ENCODE measurements at regions not wholly inside any gene's neighbourhood (a gene's known extent, or its start where the extent isn't known, plus 50 kb on each side); places are given as distances from the start of the nearest gene placed in this dataset.

- Histone ChIP-seq H3K36me3 (ENCODE audit: control insufficient read depth, insufficient read depth, low read length) (no peaks in the 10 kb centered on the region), H3K27me3 (ENCODE audit: control insufficient read depth, insufficient read depth, low read length) (no peaks in the 10 kb centered on the region), H3K4me3 (ENCODE audit: low read depth, low read length) (no peak overlapping the region)
- no peak for DNase-seq (ENCODE audit: low read depth)
- TF ChIP-seq CTCF (IDR thresholded peaks at IDR 0.05; ENCODE audit: insufficient read depth, low read length, severe bottlenecking), result no peak
- FAIRE-seq, result no peak
Measured at GRCh38 chr15:38187630-38188313, 64.9 kb upstream of the SPRED1 start.

GRCh38 chr15:38189671-38190295, 62.9 kb upstream of the SPRED1 start:
- Histone ChIP-seq H3K36me3 (ENCODE audit: control insufficient read depth, insufficient read depth, low read length) (no peaks in the 10 kb centered on the region), H3K4me3 (ENCODE audit: low read depth, low read length) (no peak overlapping the region), H3K27me3 (ENCODE audit: control insufficient read depth, insufficient read depth, low read length) (no peaks in the 10 kb centered on the region)
- no peak for DNase-seq (ENCODE audit: low read depth)
- no peak for TF ChIP-seq CTCF (IDR thresholded peaks at IDR 0.05; ENCODE audit: insufficient read depth, low read length, severe bottlenecking)
- FAIRE-seq, result no peak

- no peak for TF ChIP-seq CTCF (IDR thresholded peaks at IDR 0.05; ENCODE audit: insufficient read depth, low read length, severe bottlenecking)
- Histone ChIP-seq H3K4me3 (ENCODE audit: low read depth, low read length) (no peak overlapping the region), H3K36me3 (ENCODE audit: control insufficient read depth, insufficient read depth, low read length) (no peaks in the 10 kb centered on the region), H3K27me3 (ENCODE audit: control insufficient read depth, insufficient read depth, low read length) (no peaks in the 10 kb centered on the region)
- DNase-seq (ENCODE audit: low read depth) (no peak), FAIRE-seq (peak; percentile 40)
Measured at GRCh38 chr15:38190501-38190900, 62.1 kb upstream of the SPRED1 start.

GRCh38 chr15:38192496-38192895, 60.1 kb upstream of the SPRED1 start:
- DNase-seq (ENCODE audit: low read depth) (no peak), FAIRE-seq (no peak)
- Histone ChIP-seq H3K4me3 (ENCODE audit: low read depth, low read length) (no peak overlapping the region), H3K36me3 (ENCODE audit: control insufficient read depth, insufficient read depth, low read length) (no peaks in the 10 kb centered on the region), H3K27me3 (ENCODE audit: control insufficient read depth, insufficient read depth, low read length) (no peaks in the 10 kb centered on the region)
- no peak for TF ChIP-seq CTCF (IDR thresholded peaks at IDR 0.05; ENCODE audit: insufficient read depth, low read length, severe bottlenecking)

- DNase-seq (ENCODE audit: low read depth) (no peak), FAIRE-seq (peak; percentile 28)
- Histone ChIP-seq H3K27me3 (ENCODE audit: control insufficient read depth, insufficient read depth, low read length) (no peaks in the 10 kb centered on the region), H3K36me3 (ENCODE audit: control insufficient read depth, insufficient read depth, low read length) (no peaks in the 10 kb centered on the region), H3K4me3 (ENCODE audit: low read depth, low read length) (no peak overlapping the region)
- TF ChIP-seq CTCF (IDR thresholded peaks at IDR 0.05; ENCODE audit: insufficient read depth, low read length, severe bottlenecking), result no peak
Measured at GRCh38 chr15:38193496-38193895, 59.1 kb upstream of the SPRED1 start.
